ENCODE measurements at regions not wholly inside any gene's neighbourhood (a gene's known extent, or its start where the extent isn't known, plus 50 kb on each side); places are given as distances from the start of the nearest gene placed in this dataset.
"Not testable (repeated sequence)": the region's sequence is repeated elsewhere in the genome, so short reads cannot be mapped to it uniquely, and the experiment has no call there.

DNA sequence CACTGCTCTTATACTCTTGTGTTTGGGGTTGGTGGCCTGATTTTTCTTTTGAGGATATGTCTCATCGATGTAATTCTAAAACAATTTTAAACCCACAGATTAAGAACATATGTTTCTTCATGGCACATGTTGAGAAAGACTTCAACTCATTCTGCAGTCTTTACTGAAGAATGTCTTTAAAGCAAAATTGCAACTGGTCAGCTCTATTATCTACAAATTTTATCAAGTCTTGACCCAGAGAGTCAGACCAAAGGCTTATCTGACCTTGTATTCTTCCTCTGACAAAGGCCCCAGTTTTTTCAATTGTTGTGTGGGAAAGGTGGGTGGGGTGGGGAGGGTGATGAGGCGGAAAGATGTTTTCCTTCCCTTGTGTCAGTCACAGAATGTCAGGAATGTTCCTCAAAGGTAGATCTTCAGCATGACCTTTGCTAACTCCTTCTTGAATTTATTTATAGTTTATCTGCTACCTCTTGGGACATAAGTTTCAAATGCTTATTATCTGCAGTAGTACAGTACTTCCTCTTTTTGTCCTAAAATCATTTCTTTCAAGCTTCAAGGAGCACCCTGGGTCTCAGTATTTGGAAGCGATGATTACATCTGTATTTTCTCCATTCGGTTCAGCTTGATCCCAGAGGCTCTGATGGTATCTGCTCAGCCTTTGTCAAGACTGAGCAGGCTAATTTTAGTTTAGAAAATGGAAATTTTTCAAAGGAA, 63.2 kb upstream of the TIAM2 start:
- FAIRE-seq (no peak), DNase-seq (ENCODE audit: insufficient read length, low spot score) (no peak)
- no peak for TF ChIP-seq CTCF (IDR thresholded peaks at IDR 0.05; ENCODE audit: insufficient read depth, missing control alignments)

DNA sequence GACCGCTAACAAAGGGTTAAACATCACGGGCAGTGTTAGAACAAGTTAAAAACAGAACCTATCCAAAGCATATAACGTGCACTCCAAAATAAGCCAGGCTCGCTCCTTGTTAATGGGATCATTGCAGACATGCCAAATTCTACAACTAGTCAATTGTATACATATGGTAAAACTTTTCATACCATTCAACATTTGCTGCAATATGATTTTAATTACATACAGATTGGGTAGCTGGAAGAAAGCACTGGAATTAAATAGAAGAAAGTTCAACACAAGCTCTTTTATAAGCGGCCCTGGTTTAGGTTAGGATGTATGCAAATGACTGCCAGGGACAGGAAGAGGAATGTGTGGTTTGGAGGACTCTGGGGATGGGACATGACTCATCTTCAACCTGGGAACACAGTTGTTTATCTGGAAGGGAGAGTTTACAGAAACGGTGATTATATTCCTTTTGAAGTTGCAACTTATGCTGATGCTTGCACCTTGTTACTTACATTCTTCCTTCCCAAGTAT, 62.5 kb upstream of the TIAM2 start:
- FAIRE-seq (no peak), DNase-seq (ENCODE audit: insufficient read length, low spot score) (no peak)
- no peak for TF ChIP-seq CTCF (IDR thresholded peaks at IDR 0.05; ENCODE audit: insufficient read depth, missing control alignments)

GRCh38 chr6:154933181-154933827, 61.8 kb upstream of the TIAM2 start:
- no peak for FAIRE-seq

DNA sequence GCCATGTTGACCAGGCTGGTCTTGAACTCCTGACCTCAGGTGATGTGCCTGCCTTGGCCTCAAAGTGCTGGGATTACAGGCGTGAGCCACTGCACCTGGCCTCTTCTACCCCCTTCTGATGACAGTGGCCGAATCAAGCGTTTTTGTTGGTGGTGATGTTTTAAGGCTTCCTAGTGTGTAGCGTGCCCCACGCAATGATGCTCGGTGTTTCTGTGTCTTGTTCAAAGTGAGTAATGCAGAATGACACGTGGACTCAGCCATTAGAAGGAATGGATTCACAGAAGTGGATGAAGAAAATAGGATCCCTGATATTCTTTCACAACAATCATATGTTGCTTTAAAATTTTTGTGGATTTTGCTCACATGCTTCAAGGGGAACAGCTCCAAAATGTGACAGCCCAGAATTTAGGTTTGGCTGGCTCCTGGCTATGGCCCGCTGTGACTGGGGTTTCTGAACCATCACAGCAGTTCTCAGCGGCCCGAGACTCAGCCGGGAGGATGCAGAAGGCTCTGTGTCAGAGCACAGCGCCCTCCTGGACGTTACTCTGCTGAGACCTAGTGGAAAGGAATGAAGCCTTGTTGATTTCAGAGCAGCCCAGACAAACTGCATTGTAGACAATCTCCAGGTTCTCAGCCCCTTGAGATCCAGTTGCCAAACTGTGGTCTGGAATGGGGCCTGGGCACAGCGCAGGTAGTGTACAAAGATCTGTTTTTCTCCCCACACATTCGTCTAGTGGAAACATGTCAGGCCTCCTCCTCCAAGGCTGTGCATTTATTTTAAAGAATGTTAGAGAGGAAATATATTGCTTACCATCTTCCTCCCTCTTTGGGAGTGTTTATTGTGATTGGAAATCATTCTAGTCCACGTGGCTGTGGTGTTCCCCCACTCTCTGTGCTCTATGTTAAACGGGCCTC, 57.6 kb upstream of the TIAM2 start:
- DNase-seq (ENCODE audit: insufficient read length, low spot score) = no peak
- no peak for FAIRE-seq
- no peak for TF ChIP-seq CTCF (IDR thresholded peaks at IDR 0.05; ENCODE audit: insufficient read depth, missing control alignments)

More at GRCh38 chr6:154933181-154933827, 61.8 kb upstream of the TIAM2 start:
- no peak for TF ChIP-seq CTCF (IDR thresholded peaks at IDR 0.05; ENCODE audit: insufficient read depth, missing control alignments)
- DNase-seq (ENCODE audit: insufficient read length, low spot score) = no peak

- no peak for TF ChIP-seq CTCF (IDR thresholded peaks at IDR 0.05; ENCODE audit: insufficient read depth, missing control alignments)
- FAIRE-seq (no peak), DNase-seq (ENCODE audit: insufficient read length, low spot score) (no peak)
These were observed 56.9 kb upstream of the TIAM2 start for GRCh38 chr6:154938221-154938580.

GRCh38 chr6:154938727-154939285, 56.3 kb upstream of the TIAM2 start:
- not testable (repeated sequence) for DNase-seq (ENCODE audit: insufficient read length, low spot score)

GRCh38 chr6:154942770-154943169, 52.3 kb upstream of the TIAM2 start:
- DNase-seq (ENCODE audit: insufficient read length, low spot score) = no peak
- no peak for TF ChIP-seq CTCF (IDR thresholded peaks at IDR 0.05; ENCODE audit: insufficient read depth, missing control alignments)
- no peak for FAIRE-seq

More at GRCh38 chr6:154938727-154939285, 56.3 kb upstream of the TIAM2 start:
- not testable (repeated sequence) for FAIRE-seq
